SK-MEL-5 (cell line): ENCODE measurements at regions not wholly inside any gene's neighbourhood (a gene's known extent, or its start where the extent isn't known, plus 50 kb on each side); places are given as distances from the start of the nearest gene placed in this dataset.

Experiments used
- DNase-seq: peaks from one replicate; pipeline ENCODE4 v3.0.0-alpha.2; 2016; ENCODE audit warnings: low read depth, low spot score
- in situ Hi-C: cut with HindIII; loops from 2 replicates; pipeline ENCODE4 v1.10.0; 2016; ENCODE audit warnings: low sequenced_read_pairs, high pct_unique_total_duplicates, low pct_unique_long_range_greater_than_20kb

- in situ Hi-C loops: no loop called here
- no peak for DNase-seq
Measured at GRCh38 chr5:103498800-103499551, 63.6 kb downstream of the NUDT12 start.

DNA sequence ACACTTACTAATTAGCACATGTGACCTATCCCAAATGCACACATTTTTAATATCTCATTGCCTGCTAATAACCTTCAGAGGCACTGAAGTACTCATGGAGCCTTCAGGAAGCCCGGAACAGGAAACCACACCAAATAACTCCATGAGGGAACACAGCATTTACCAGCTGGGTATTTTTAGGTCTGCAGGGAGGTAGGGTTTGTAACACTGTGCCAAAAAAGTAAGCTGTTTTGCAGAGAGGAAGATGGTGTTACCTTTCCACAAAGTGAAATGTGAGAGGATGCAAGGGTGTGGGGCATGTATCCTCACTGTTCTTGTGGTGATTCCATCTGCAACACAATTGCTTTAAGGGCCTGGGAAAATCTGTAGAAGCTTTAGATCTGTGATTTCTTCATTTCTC, 64.4 kb downstream of the NUDT12 start:
- DNase-seq: no peak
- in situ Hi-C loops: no loop called here

GRCh38 chr5:103497781-103498180, 64.8 kb downstream of the NUDT12 start:
- in situ Hi-C loops: no loop called here
- DNase-seq: no peak

GRCh38 chr5:103490030-103490739, 72.4 kb downstream of the NUDT12 start:
- in situ Hi-C loops: no loop called here
- no peak for DNase-seq

DNA sequence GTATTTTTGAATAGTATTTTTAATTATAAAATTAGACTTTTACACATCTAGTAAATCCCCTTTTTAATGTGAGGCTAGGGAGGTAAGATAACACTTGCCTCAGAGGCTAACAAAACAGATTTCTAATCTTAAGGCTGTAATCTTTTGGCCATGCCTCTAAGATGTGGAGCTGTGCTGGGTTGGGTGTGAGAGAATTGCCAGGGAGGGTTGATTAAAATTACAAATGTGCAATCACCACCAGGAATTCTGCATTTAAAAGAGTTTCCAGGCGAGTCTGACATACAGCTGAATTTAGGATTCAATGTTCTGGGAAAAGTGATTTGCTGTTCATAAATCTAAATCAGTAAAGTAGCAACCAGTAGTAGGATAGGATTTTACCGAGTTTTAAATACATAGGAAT, 73.3 kb downstream of the NUDT12 start:
- no peak for DNase-seq
- in situ Hi-C loops: no loop called here

GRCh38 chr5:103487822-103488493, 74.6 kb downstream of the NUDT12 start:
- in situ Hi-C loops: no loop called here
- DNase-seq: no peak

DNA sequence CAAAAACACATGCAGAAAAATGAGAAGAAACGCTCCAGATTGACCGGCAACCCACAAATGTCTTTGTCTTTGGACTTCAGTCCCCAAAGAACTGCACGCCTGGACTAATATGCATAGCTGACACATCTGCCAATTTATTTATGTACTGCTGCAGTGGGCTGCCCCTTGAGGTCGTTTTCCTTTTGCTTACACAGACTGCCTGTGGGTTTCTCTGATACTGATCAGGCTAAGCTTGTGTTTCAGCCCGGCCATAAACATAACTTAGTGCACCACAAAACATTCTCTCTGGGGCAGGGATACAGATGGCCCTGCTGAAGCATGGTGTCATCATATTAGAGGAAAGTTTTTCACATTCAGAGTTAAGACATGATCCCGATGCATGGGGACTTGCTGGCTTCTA, 75.4 kb downstream of the NUDT12 start:
- no peak for DNase-seq
- in situ Hi-C loops: no loop called here

DNA sequence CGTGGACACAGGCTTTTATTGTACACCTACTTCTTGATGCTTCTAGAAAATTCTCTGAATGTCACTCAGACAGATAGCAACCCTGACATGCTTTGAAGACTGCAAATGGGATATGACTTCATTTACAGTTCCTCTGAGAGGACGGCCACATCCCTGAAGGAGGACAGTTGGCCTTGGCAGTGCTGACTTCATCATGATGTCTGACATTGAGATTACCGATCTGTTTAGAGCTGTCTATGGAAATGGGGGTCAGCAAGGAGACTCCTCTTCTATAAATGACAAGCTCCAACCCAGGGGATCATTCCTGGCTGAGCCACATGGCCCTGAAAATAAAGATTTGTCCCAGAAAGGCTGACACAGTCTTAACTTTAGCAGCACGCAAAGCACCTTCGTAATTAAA, 75.8 kb downstream of the NUDT12 start:
- DNase-seq: no peak
- in situ Hi-C loops: no loop called here

- DNase-seq: no peak
- in situ Hi-C loops: no loop called here
Measured at GRCh38 chr5:103480246-103480645, 82.3 kb downstream of the NUDT12 start.

DNA sequence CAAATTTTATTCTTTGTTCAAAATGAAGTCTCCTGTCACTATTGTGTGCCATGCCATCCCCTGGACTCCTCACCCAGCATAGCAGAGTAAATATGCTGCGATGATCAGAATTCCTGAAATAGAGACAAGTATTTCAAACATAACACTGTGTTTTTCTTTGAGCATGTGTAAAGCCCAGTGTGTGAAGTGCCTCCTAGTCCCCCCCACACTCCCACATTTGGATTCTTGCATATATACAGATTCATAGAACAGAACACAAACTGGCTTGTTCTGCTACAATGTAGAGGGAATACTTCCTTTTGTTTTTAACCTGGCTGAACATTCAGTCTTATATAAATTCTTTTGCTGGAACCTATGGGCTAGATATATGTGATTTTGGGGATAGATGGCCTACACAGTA, 84.9 kb downstream of the NUDT12 start:
- DNase-seq: no peak
- in situ Hi-C loops: no loop called here

GRCh38 chr5:103476811-103477210, 85.8 kb downstream of the NUDT12 start:
- peak; percentile 57 for DNase-seq
- in situ Hi-C loops: no loop called here

- peak; percentile 73 for DNase-seq
- in situ Hi-C loops: no loop called here
Measured at GRCh38 chr5:103475629-103476240, 86.9 kb downstream of the NUDT12 start.

DNA sequence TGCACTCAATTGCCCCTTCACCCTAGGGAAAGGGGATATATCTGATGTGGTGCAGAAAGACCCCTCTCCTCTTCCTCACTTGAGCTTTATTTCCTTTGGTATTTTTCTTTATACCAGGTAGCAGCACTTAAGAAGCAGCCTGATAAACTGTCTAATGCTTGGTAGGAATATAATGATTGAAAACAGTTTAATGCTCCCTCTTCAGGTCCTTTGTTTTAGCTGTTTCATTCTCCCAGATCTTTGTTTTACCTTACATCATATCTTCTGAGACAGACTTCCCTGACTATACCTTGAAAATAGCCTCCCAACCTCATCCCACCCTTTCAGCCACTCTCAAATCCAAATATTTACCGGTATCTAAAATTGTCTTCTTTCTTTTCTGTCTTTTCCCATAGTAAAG, 87.9 kb downstream of the NUDT12 start:
- peak; percentile 23 for DNase-seq
- in situ Hi-C loops: no loop called here

DNA sequence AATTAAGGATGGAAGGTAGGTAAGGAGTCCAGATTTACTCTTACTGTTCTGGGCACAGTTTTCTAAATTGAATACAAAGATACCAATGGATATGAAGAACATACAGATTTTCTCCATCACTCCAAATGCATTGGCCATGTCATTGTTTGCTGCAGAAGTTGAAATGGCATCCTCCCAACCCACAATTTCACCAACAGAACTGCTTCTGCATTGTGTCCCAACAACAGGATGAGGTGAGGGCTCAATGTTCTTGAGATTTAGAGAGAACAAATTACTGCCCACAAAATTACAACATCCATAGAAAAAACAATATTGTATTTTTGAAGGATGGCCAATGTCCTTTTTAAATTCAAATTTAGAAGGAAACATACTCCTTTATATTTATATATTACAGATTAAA, 88.9 kb downstream of the NUDT12 start:
- in situ Hi-C loops: no loop called here
- no peak for DNase-seq

- DNase-seq: peak; percentile 35
- in situ Hi-C loops: no loop called here
Measured at GRCh38 chr5:103472830-103473229, 89.8 kb downstream of the NUDT12 start.

GRCh38 chr5:103472265-103472664, 90.3 kb downstream of the NUDT12 start:
- in situ Hi-C loops: no loop called here
- no peak for DNase-seq

DNA sequence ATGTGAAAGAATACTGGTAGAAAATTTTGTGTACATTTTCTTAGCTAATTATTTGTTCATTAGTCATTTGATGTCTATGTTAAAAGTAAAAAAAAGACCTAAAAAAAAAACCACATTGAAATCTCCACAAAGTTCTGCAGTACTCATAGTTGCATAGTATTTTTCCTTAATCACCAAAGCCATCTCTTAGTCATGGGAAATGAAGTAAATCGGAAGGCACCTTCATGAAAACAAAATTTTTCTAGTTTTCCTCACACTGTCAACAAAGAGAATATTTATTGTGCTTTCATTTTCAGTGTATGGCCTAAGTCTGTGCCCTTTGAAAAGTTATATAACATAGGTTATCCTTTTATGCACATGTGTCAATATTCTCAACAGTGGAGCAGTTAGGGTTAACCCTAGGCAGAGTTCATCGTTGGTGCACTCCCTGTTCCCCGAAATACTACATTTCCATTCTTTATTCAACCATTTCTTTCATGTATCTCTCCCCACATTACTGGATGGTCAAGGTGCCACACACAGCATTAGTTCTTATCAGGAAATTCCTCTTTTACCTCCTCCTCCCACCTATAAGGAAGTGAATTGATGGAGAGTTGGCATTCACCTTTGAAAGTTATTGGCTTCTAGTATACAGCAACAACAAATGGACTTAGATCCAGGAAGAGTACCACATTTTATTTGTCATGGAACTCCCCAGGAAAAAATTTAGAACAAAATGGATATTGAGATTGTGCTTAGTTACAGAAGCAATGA, 93.1 kb downstream of the NUDT12 start:
- DNase-seq: no peak
- in situ Hi-C loops: no loop called here

DNA sequence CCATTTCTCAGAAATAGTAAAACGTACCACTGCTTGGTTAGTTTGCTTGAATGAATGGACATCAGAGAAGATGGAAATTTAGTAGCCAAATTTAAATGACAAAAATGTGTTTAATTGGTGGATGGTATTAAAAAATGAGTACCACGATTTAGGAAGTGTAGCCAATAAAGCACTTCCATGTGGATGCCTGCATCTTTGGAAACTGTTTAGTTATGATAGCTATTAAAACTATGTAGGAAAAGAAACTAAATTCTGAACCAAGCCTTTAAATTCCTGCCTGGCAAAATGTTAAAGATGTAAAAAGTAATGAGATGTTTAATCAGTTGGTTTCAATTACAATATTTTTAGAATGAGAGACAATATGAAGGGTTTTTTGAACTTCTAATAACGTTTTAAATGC, 94.8 kb downstream of the NUDT12 start:
- in situ Hi-C loops: no loop called here
- no peak for DNase-seq
